ENCODE measurements at regions not wholly inside any gene's neighbourhood (a gene's known extent, or its start where the extent isn't known, plus 50 kb on each side); places are given as distances from the start of the nearest gene placed in this dataset.
"Not testable (repeated sequence)": the region's sequence is repeated elsewhere in the genome, so short reads cannot be mapped to it uniquely, and the experiment has no call there.

- not testable (repeated sequence) for TF ChIP-seq CTCF (conservative IDR thresholded peaks at IDR 0.05; ENCODE audit: low read depth, low read length); EZH2 (IDR thresholded peaks at IDR 0.05; ENCODE audit: low read length, unreplicated experiment)
These were observed 411.0 kb upstream of the CHD1 start for GRCh38 chr5:99339758-99340157.

All from PC-3 (cell line).